A673 (cell line): ENCODE measurements at regions not wholly inside any gene's neighbourhood (a gene's known extent, or its start where the extent isn't known, plus 50 kb on each side); places are given as distances from the start of the nearest gene placed in this dataset.

Source experiments
- BruUV-seq: library from RNA; stranded (reverse); fragments of 400-500 nt; replicated peaks from 2 replicates; lab custom pipeline; 2021; lab: Mats Ljungman, UMichigan
- CTCF ChIA-PET: fragments of 300-600 bp; sonication (Branson Sonifier 250); formaldehyde crosslinking; loops from one replicate; lab custom pipeline; 2022; ENCODE audit warnings: antibody characterized with exemption; lab: Charles Lee
- POLR2A ChIA-PET: fragments of 300-600 bp; sonication (Branson Sonifier 250); formaldehyde crosslinking; loops from one replicate; lab custom pipeline; 2022; ENCODE audit warnings: antibody characterized with exemption; ENCODE audit not compliant: low non-redundant PET; lab: Charles Lee
- DNase-seq: peaks from one replicate; pipeline ENCODE4 v3.0.0-alpha.2; 2015; ENCODE audit warnings: low spot score
- H3K27ac ChIP-seq: fragments of 200-600 bp; sonication (generic); 2 replicates; pipeline ENCODE4 v1.5.1; 2016; ENCODE audit warnings: mixed run types, low read depth, mild to moderate bottlenecking, mixed read lengths, antibody characterized with exemption, low read length; ENCODE audit not compliant: poor library complexity, severe bottlenecking
- H3K27me3 ChIP-seq: fragments of 200-600 bp; sonication (generic); replicated peaks from 2 replicates; pipeline ENCODE4 v1.6.1; 2017; ENCODE audit warnings: mixed run types, low read depth, mild to moderate bottlenecking, mixed read lengths, antibody characterized with exemption, low read length; ENCODE audit not compliant: insufficient read depth, poor library complexity
- H3K36me3 ChIP-seq: fragments of 200-600 bp; sonication (generic); 2 replicates; pipeline ENCODE4 v1.6.1; 2016; ENCODE audit warnings: mixed run types, mild to moderate bottlenecking, mixed read lengths, antibody characterized with exemption, low read length; ENCODE audit not compliant: insufficient read depth, poor library complexity, severe bottlenecking
- H3K4me1 ChIP-seq: fragments of 200-600 bp; sonication (generic); 2 replicates; pipeline ENCODE4 v1.6.1; 2017; ENCODE audit warnings: mixed run types, mild to moderate bottlenecking, mixed read lengths, antibody characterized with exemption, low read length; ENCODE audit not compliant: insufficient read depth, poor library complexity, severe bottlenecking
- H3K4me3 ChIP-seq: fragments of 200-600 bp; sonication (generic); 2 replicates; pipeline ENCODE4 v1.5.1; 2016; ENCODE audit warnings: low read depth, mixed run types, mild to moderate bottlenecking, mixed read lengths, low read length; ENCODE audit not compliant: poor library complexity, severe bottlenecking
- H3K9me3 ChIP-seq: fragments of 200-600 bp; sonication (generic); 2 replicates; pipeline ENCODE4 v1.6.1; 2016; ENCODE audit warnings: mixed run types, low read depth, mild to moderate bottlenecking, mixed read lengths, antibody characterized with exemption, low read length; ENCODE audit not compliant: poor library complexity, severe bottlenecking
- CTCF ChIP-seq: fragments of 300-800, 200-600 bp; sonication (generic); conservative IDR thresholded peaks from 2 replicates; pipeline ENCODE4 v1.5.1; 2017; ENCODE audit warnings: low read depth, mild to moderate bottlenecking, antibody characterized with exemption, low read length, moderate library complexity, mixed read lengths
- EZH2 ChIP-seq: fragments of 200-600 bp; sonication (generic); IDR thresholded peaks from 2 replicates; pipeline ENCODE4 v1.6.1; 2017; ENCODE audit warnings: borderline replicate concordance, low read depth, mild to moderate bottlenecking, mixed read lengths, antibody characterized with exemption, low read length; ENCODE audit not compliant: poor library complexity, severe bottlenecking
- intact Hi-C: fragments of 100-400 bp; cut with micrococcal nuclease; formaldehyde crosslinking; loops from one replicate; pipeline ENCODE4 v1.10.0; 2022; ENCODE audit not compliant: unreplicated experiment

GRCh38 chr5:173814053-173814452, 74.1 kb upstream of the CPEB4 start:
- ChIA-PET CTCF (no interaction called here), POLR2A (no interaction called here)

GRCh38 chr5:173815571-173815970, 72.6 kb upstream of the CPEB4 start:
- CTCF ChIA-PET, result no interaction called here
- intact Hi-C loops, result no loop called here
- DNase-seq, result no peak

More at GRCh38 chr5:173814053-173814452, 74.1 kb upstream of the CPEB4 start:
- no peak overlapping the region for H3K27ac ChIP-seq
- no peaks in the 10 kb centered on the region for H3K36me3 ChIP-seq
- intact Hi-C loops, result no loop called here
- no peaks in the 10 kb centered on the region for H3K4me1 ChIP-seq
- H3K27me3 ChIP-seq, result no peaks in the 10 kb centered on the region
- H3K4me3 ChIP-seq, result no peak overlapping the region
- no TSS peak for BruUV-seq
- no peak for DNase-seq
- H3K9me3 ChIP-seq, result no peaks in the 10 kb centered on the region
- no peak for TF ChIP-seq CTCF
- TF ChIP-seq EZH2, result no peak

GRCh38 chr5:173816728-173817127, 71.4 kb upstream of the CPEB4 start:
- ChIA-PET POLR2A (no interaction called here), CTCF (no interaction called here)
- intact Hi-C loops, result no loop called here
- no peak for DNase-seq
- Histone ChIP-seq H3K27ac (no peak overlapping the region), H3K36me3 (no peaks in the 10 kb centered on the region), H3K4me3 (no peak overlapping the region), H3K27me3 (no peaks in the 10 kb centered on the region), H3K4me1 (no peaks in the 10 kb centered on the region), H3K9me3 (no peaks in the 10 kb centered on the region)
- BruUV-seq, result no TSS peak
- TF ChIP-seq EZH2, result no peak
- no peak for TF ChIP-seq CTCF

More at GRCh38 chr5:173815571-173815970, 72.6 kb upstream of the CPEB4 start:
- H3K9me3 ChIP-seq, result no peaks in the 10 kb centered on the region
- no peak overlapping the region for H3K27ac ChIP-seq
- H3K4me3 ChIP-seq, result no peak overlapping the region
- H3K27me3 ChIP-seq, result no peaks in the 10 kb centered on the region
- no TSS peak for BruUV-seq
- no peaks in the 10 kb centered on the region for H3K36me3 ChIP-seq
- TF ChIP-seq EZH2 (no peak), CTCF (no peak)
- POLR2A ChIA-PET, result no interaction called here
- H3K4me1 ChIP-seq, result no peaks in the 10 kb centered on the region
